A549 (cell line): ENCODE measurements at regions not wholly inside any gene's neighbourhood (a gene's known extent, or its start where the extent isn't known, plus 50 kb on each side); places are given as distances from the start of the nearest gene placed in this dataset.

Experiments used
- ATAC-seq, 2 experiments: fragments of 200-7000 bp in 1 of 2; fragments of >200 bp in 1 of 2; cut with Nextera tagmentation in 1 of 2; cut with Tn5 transposase in 1 of 2; 3 replicates each; pipeline versions ENCODE4 v1.8.0 to v1.9.1; 2018 to 2020; ENCODE audit warnings: mild to moderate bottlenecking in 1 of 2, moderate library complexity in 1 of 2
- CTCF ChIA-PET: fragments of 300-600 bp; sonication (Branson Sonifier 250); formaldehyde crosslinking; extraction: SDS; loops from one replicate; lab custom pipeline; 2021; ENCODE audit warnings: antibody characterized with exemption, inconsistent platforms; lab: Yijun Ruan, JAX
- POLR2A ChIA-PET: fragments of 350-600 bp; formaldehyde crosslinking; extraction: SDS; loops from one replicate; lab custom pipeline; 2021; ENCODE audit warnings: antibody characterized with exemption, inconsistent platforms; lab: Yijun Ruan, JAX
- DNase-seq, 2 experiments: peaks; one replicate each; pipeline versions ENCODE4 v3.0.0 to v3.0.0-alpha.2; 2011 to 2016; ENCODE audit warnings: low read depth in 1 of 2, low spot score in 1 of 2
- FAIRE-seq: peaks from 2 replicates; lab custom pipeline; 2011; peaks lifted over from hg19 to GRCh38; lab: Jason Lieb, UNC
- H3K27ac ChIP-seq, 2 experiments: fragments of >200 bp; sonication (Bioruptor Twin); formaldehyde crosslinking; 3 replicates each; pipeline ENCODE4 v1.5.1; 2016 to 2017
- H3K4me1 ChIP-seq: fragments of >200 bp; sonication (Bioruptor Twin); formaldehyde crosslinking; 3 replicates; pipeline ENCODE4 v1.6.1; 2016
- H3K4me2 ChIP-seq: fragments of >200 bp; sonication (Bioruptor Twin); formaldehyde crosslinking; 3 replicates; pipeline ENCODE4 v1.6.1; 2016
- H3K4me3 ChIP-seq: fragments of >200 bp; sonication (Bioruptor Twin); formaldehyde crosslinking; 3 replicates; pipeline ENCODE4 v1.5.1; 2016
- H3K9me3 ChIP-seq: fragments of >200 bp; sonication (Bioruptor Twin); formaldehyde crosslinking; 3 replicates; pipeline ENCODE4 v1.6.1; 2016
- CBX2 ChIP-seq: fragments of 200-600 bp; sonication (generic); IDR thresholded peaks from 2 replicates; pipeline ENCODE4 v1.6.1; 2016; ENCODE audit warnings: low read depth, mild to moderate bottlenecking, borderline replicate concordance
- CBX8 ChIP-seq: fragments of 200-600 bp; sonication (generic); IDR thresholded peaks from 2 replicates; pipeline ENCODE4 v1.6.1; 2016
- EHMT2 ChIP-seq: fragments of 200-600 bp; sonication (generic); IDR thresholded peaks from 2 replicates; pipeline ENCODE4 v1.6.1; 2016; ENCODE audit warnings: antibody characterized with exemption, low read depth, mild to moderate bottlenecking, moderate library complexity
- FOSB ChIP-seq: fragments of 250-450 bp; sonication (Bioruptor Pico); IDR thresholded peaks from 2 replicates; pipeline ENCODE4 v1.5.0; 2020; ENCODE audit warnings: mild to moderate bottlenecking, moderate library complexity
- FOXS1 ChIP-seq: fragments of 250-450 bp; sonication (Bioruptor Pico); IDR thresholded peaks from 2 replicates; pipeline ENCODE4 v1.5.0; 2020; ENCODE audit warnings: mild to moderate bottlenecking, moderate library complexity
- HDAC2 ChIP-seq: fragments of 200-600 bp; sonication (generic); IDR thresholded peaks from 2 replicates; pipeline ENCODE4 v1.6.1; 2016
- HEYL ChIP-seq: fragments of 250-450 bp; sonication (Bioruptor Pico); IDR thresholded peaks from 2 replicates; pipeline ENCODE4 v1.8.0; 2021; ENCODE audit warnings: mild to moderate bottlenecking, moderate library complexity
- HOXB13 ChIP-seq: fragments of 250-450 bp; sonication (Bioruptor Pico); IDR thresholded peaks from 2 replicates; pipeline ENCODE4 v1.5.0; 2020; ENCODE audit warnings: low read depth, mild to moderate bottlenecking, moderate library complexity
- HOXB5 ChIP-seq: fragments of 250-450 bp; sonication (Bioruptor Pico); IDR thresholded peaks from 2 replicates; pipeline ENCODE4 v1.5.0; 2020; ENCODE audit warnings: mild to moderate bottlenecking, moderate library complexity
- KDM5A ChIP-seq: fragments of 200-600 bp; sonication (generic); IDR thresholded peaks from 2 replicates; pipeline ENCODE4 v1.6.1; 2016; ENCODE audit warnings: antibody characterized with exemption, mild to moderate bottlenecking
- MAX ChIP-seq: IDR thresholded peaks from 2 replicates; pipeline ENCODE4 v1.6.1; 2012
- MAZ ChIP-seq: fragments of 150-350 bp; IDR thresholded peaks from 2 replicates; pipeline ENCODE4 v1.6.1; 2014; ENCODE audit warnings: antibody characterized with exemption, low read depth, low read length, borderline replicate concordance
- NPAS2 ChIP-seq: fragments of 250-450 bp; sonication (Bioruptor Pico); IDR thresholded peaks from 2 replicates; pipeline ENCODE4 v1.8.0; 2022; ENCODE audit warnings: mild to moderate bottlenecking, moderate library complexity, borderline replicate concordance
- POLR2AphosphoS2 ChIP-seq: conservative IDR thresholded peaks from 2 replicates; pipeline ENCODE4 v1.6.1; 2012; ENCODE audit warnings: low read length, improper control_type of control experiment, inconsistent platforms
- RARB ChIP-seq: fragments of 250-450 bp; sonication (Bioruptor Pico); IDR thresholded peaks from 2 replicates; pipeline ENCODE4 v1.8.0; 2021; ENCODE audit warnings: mild to moderate bottlenecking, moderate library complexity
- REST ChIP-seq: fragments of 200-600 bp; sonication (generic); IDR thresholded peaks from 2 replicates; pipeline ENCODE4 v1.6.1; 2016; ENCODE audit warnings: antibody characterized with exemption, mild to moderate bottlenecking, moderate library complexity
- RNF2 ChIP-seq: fragments of 200-600 bp; sonication (generic); IDR thresholded peaks from 2 replicates; pipeline ENCODE4 v1.6.1; 2016; ENCODE audit warnings: low read depth, mild to moderate bottlenecking, antibody characterized with exemption, moderate library complexity, borderline replicate concordance
- ZSCAN20 ChIP-seq: fragments of 250-450 bp; sonication (Bioruptor Pico); IDR thresholded peaks from 2 replicates; pipeline ENCODE4 v1.8.0; 2022; ENCODE audit warnings: mild to moderate bottlenecking, moderate library complexity
- WGBS: methylation state at CpG from one replicate; pipeline ENCODE4 v1.1.6; 2017; ENCODE audit errors: missing lambda C conversion rate; 5-methylcytosine and 5-hydroxymethylcytosine counted together
- TF ChIP-seq, protein P1 (sequence below): fragments of >200 bp; sonication (Bioruptor Twin); formaldehyde crosslinking; IDR thresholded peaks from 2 replicates; pipeline ENCODE4 v1.6.1; 2016
- TF ChIP-seq, protein P2 (sequence below): fragments of 250-450 bp; sonication (Bioruptor Pico); IDR thresholded peaks from 2 replicates; pipeline ENCODE4 v1.5.0; 2020; ENCODE audit warnings: low read depth, mild to moderate bottlenecking, moderate library complexity
- TF ChIP-seq, protein P3 (sequence below): fragments of >200 bp; sonication (Bioruptor Twin); formaldehyde crosslinking; IDR thresholded peaks from 3 replicates; pipeline ENCODE4 v1.6.1; 2016

DNA sequence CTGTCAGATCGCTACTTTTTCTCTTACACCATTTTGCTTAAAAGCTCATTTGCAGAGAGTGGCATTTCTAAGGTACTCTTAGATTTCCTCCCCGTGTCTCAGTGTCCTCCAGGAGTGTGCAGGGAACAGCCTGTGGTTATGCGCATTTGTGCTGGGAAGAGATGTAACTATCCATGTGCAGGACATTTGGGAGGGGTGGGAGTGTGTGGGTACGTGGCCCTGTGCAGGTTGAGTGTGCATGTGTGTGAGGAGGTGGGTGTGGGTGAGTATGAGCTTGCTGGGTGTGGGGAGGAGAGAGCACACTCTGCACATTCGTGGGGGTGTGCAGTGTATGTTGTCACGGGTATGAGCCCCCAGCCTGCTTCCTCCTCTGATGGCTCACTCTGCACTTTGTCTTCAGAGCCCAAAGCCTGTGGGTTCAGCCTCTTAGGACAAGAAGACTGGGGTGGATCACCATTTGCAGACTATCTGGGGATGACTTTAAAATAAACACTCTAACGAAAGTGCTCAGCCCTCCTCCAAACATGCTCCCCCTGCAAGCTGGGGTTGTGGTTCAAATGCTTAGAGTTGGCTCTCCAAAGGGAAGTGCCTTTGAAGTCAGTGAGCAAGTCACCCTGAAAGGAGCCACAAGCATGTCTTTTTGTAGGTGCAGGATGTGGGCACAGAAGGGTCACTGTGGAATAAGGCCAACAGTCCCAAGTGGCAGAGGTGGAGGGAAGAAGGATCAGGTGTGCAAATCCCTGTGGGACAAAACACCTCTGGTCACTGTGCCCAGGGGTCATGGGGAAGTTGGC is 295.4 kb downstream of the RRAGC start:
- Histone ChIP-seq H3K4me2 (no peak overlapping the region), H3K27ac (no peak overlapping the region), H3K4me1 (no peaks in the 10 kb centered on the region), H3K9me3 (no peaks in the 10 kb centered on the region), H3K4me3 (no peak overlapping the region)
- DNase-seq (no peak), FAIRE-seq (no peak), ATAC-seq (no peak)
- 11% methylated on average over 7 of the region's 7 CpGs for WGBS
- TF ChIP-seq KDM5A: no peak
- no peak for TF ChIP-seq HDAC2
- TF ChIP-seq MAZ: no peak
- TF ChIP-seq EHMT2: no peak
- no peak for TF ChIP-seq HOXB13 (CRISPR knock-in tag)
- TF ChIP-seq NPAS2 (CRISPR knock-in tag): no peak
- TF ChIP-seq CBX8: no peak
- TF ChIP-seq, protein P1, sequence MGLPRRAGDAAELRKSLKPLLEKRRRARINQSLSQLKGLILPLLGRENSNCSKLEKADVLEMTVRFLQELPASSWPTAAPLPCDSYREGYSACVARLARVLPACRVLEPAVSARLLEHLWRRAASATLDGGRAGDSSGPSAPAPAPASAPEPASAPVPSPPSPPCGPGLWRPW: no peak
- no peak for TF ChIP-seq MAX
- TF ChIP-seq RARB (CRISPR knock-in tag): no peak
- no peak for TF ChIP-seq HOXB5 (CRISPR knock-in tag)
- TF ChIP-seq POLR2AphosphoS2: no peak
- TF ChIP-seq, protein P2, sequence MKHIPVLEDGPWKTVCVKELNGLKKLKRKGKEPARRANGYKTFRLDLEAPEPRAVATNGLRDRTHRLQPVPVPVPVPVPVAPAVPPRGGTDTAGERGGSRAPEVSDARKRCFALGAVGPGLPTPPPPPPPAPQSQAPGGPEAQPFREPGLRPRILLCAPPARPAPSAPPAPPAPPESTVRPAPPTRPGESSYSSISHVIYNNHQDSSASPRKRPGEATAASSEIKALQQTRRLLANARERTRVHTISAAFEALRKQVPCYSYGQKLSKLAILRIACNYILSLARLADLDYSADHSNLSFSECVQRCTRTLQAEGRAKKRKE (CRISPR knock-in tag): no peak
- TF ChIP-seq FOXS1: no peak
- no peak for TF ChIP-seq CBX2
- TF ChIP-seq ZSCAN20 (CRISPR knock-in tag): no peak
- TF ChIP-seq, protein P3, sequence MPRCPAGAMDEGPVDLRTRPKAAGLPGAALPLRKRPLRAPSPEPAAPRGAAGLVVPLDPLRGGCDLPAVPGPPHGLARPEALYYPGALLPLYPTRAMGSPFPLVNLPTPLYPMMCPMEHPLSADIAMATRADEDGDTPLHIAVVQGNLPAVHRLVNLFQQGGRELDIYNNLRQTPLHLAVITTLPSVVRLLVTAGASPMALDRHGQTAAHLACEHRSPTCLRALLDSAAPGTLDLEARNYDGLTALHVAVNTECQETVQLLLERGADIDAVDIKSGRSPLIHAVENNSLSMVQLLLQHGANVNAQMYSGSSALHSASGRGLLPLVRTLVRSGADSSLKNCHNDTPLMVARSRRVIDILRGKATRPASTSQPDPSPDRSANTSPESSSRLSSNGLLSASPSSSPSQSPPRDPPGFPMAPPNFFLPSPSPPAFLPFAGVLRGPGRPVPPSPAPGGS: no peak
- POLR2A ChIA-PET: no interaction called here
- CTCF ChIA-PET: no interaction called here

GRCh38 chr1:38561725-38562124 is 297.8 kb downstream of the RRAGC start:
- no peak for FAIRE-seq
- ChIA-PET CTCF (no interaction called here), POLR2A (no interaction called here)
- DNase-seq: no peak
- no peaks in the 10 kb centered on the region for H3K9me3 ChIP-seq
- 36% methylated on average over 5 of the region's 12 CpGs for WGBS
- H3K27ac ChIP-seq: no peak overlapping the region
- no peak for TF ChIP-seq RNF2
- TF ChIP-seq REST: no peak
- no peak for TF ChIP-seq FOSB (CRISPR knock-in tag)
- no peak for TF ChIP-seq RARB (CRISPR knock-in tag)
- TF ChIP-seq, protein P2 (CRISPR knock-in tag): no peak
- TF ChIP-seq HEYL: no peak
- no peaks in the 10 kb centered on the region for H3K4me1 ChIP-seq
- H3K4me3 ChIP-seq: no peak overlapping the region
- no peak for ATAC-seq
- no peak overlapping the region for H3K4me2 ChIP-seq
